ENCODE measurements at regions not wholly inside any gene's neighbourhood (a gene's known extent, or its start where the extent isn't known, plus 50 kb on each side); places are given as distances from the start of the nearest gene placed in this dataset.

DNA sequence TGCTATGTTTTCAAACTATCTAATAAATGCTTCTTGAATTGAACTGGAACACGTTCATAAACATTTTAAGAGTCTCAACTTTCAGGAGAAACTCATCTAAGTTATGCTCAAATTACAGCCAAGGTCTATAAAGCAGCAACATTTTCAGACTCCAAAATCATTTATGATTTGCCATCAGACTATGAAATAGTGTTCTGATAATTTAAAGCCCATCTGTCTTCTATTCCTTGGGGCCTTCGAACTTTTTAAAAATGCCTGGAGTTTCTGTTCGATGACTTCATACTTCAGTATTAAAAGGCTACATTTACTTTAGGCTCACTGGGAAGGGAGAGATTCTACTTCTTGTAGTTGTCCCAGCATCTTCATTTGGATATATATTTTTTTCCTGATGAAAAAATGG is 73.6 kb upstream of the NXPH2 start:
- no peaks in the 10 kb centered on the region for H3K27me3 ChIP-seq (replicated peaks; ENCODE audit: control insufficient read depth, insufficient read depth, low read length)
- H3K4me1 ChIP-seq: no peaks in the 10 kb centered on the region
- intact Hi-C loops (cut with micrococcal nuclease; ENCODE audit: unreplicated experiment): no loop called here
- BruUV-seq (replicated peaks): no TSS peak
- H3K27me3 Mint-ChIP-seq (ENCODE audit: insufficient read depth, unreplicated experiment): peaks cover 13% of the 10 kb centered on the region
- no peaks in the 10 kb centered on the region for H3K4me1 Mint-ChIP-seq (ENCODE audit: low read depth, unreplicated experiment)
- H3K4me3 ChIP-seq (ENCODE audit: low read depth, low read length): no peak overlapping the region
- DNase-seq: no peak
- no peak overlapping the region for H3K4me3 Mint-ChIP-seq (ENCODE audit: unreplicated experiment)
- H3K36me3 Mint-ChIP-seq (ENCODE audit: insufficient read depth, unreplicated experiment): no peaks in the 10 kb centered on the region
- ChIA-PET CTCF (no interaction called here), POLR2A (no interaction called here)
- H3K27ac Mint-ChIP-seq (ENCODE audit: unreplicated experiment): no peak overlapping the region
- no peaks in the 10 kb centered on the region for H3K9me3 Mint-ChIP-seq (ENCODE audit: unreplicated experiment)
- no peaks in the 10 kb centered on the region for H3K36me3 ChIP-seq (ENCODE audit: control insufficient read depth, insufficient read depth, low read length)
- TF ChIP-seq, protein P1, sequence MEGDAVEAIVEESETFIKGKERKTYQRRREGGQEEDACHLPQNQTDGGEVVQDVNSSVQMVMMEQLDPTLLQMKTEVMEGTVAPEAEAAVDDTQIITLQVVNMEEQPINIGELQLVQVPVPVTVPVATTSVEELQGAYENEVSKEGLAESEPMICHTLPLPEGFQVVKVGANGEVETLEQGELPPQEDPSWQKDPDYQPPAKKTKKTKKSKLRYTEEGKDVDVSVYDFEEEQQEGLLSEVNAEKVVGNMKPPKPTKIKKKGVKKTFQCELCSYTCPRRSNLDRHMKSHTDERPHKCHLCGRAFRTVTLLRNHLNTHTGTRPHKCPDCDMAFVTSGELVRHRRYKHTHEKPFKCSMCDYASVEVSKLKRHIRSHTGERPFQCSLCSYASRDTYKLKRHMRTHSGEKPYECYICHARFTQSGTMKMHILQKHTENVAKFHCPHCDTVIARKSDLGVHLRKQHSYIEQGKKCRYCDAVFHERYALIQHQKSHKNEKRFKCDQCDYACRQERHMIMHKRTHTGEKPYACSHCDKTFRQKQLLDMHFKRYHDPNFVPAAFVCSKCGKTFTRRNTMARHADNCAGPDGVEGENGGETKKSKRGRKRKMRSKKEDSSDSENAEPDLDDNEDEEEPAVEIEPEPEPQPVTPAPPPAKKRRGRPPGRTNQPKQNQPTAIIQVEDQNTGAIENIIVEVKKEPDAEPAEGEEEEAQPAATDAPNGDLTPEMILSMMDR (IDR thresholded peaks at IDR 0.05; ENCODE audit: insufficient read depth in 1 of 2, low read depth in 1 of 2, low read length in 1 of 2, severe bottlenecking in 1 of 2, unreplicated experiment in 1 of 2): no peak
- H3K9me3 ChIP-seq: no peaks in the 10 kb centered on the region

DNA sequence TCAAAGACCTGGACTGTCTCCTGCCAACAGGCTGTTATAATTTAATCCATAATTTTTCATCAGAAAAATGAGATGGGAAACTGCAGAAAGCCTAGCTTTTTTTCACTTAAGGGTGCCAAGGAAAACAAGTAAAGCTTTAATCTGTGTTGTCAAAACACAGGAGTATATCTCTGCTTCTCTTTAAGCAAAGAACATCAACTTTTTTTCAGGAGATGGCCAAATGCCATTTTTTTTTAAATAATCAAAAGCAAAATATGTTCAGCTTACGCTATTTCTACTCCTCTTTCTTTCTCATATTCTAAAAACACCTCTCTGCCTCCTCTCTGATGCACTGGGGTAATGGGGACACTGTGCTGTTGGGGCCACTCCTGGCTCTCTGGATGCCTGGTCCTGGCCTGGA is 73.1 kb upstream of the NXPH2 start:
- no peaks in the 10 kb centered on the region for H3K36me3 Mint-ChIP-seq (ENCODE audit: insufficient read depth, unreplicated experiment)
- no peak overlapping the region for H3K4me3 Mint-ChIP-seq (ENCODE audit: unreplicated experiment)
- CTCF ChIA-PET: no interaction called here
- POLR2A ChIA-PET: no interaction called here
- Histone ChIP-seq H3K36me3 (ENCODE audit: control insufficient read depth, insufficient read depth, low read length) (no peaks in the 10 kb centered on the region), H3K4me1 (no peaks in the 10 kb centered on the region), H3K9me3 (no peaks in the 10 kb centered on the region), H3K4me3 (ENCODE audit: low read depth, low read length) (no peak overlapping the region), H3K27me3 (replicated peaks; ENCODE audit: control insufficient read depth, insufficient read depth, low read length) (no peaks in the 10 kb centered on the region)
- H3K9me3 Mint-ChIP-seq (ENCODE audit: unreplicated experiment): no peaks in the 10 kb centered on the region
- DNase-seq: no peak
- no peaks in the 10 kb centered on the region for H3K4me1 Mint-ChIP-seq (ENCODE audit: low read depth, unreplicated experiment)
- no TSS peak for BruUV-seq (replicated peaks)
- TF ChIP-seq, protein P1 (IDR thresholded peaks at IDR 0.05; ENCODE audit: insufficient read depth in 1 of 2, low read depth in 1 of 2, low read length in 1 of 2, severe bottlenecking in 1 of 2, unreplicated experiment in 1 of 2): no peak
- peaks cover 9% of the 10 kb centered on the region for H3K27me3 Mint-ChIP-seq (ENCODE audit: insufficient read depth, unreplicated experiment)
- no peak overlapping the region for H3K27ac Mint-ChIP-seq (ENCODE audit: unreplicated experiment)
- intact Hi-C loops (cut with micrococcal nuclease; ENCODE audit: unreplicated experiment): no loop called here

DNA sequence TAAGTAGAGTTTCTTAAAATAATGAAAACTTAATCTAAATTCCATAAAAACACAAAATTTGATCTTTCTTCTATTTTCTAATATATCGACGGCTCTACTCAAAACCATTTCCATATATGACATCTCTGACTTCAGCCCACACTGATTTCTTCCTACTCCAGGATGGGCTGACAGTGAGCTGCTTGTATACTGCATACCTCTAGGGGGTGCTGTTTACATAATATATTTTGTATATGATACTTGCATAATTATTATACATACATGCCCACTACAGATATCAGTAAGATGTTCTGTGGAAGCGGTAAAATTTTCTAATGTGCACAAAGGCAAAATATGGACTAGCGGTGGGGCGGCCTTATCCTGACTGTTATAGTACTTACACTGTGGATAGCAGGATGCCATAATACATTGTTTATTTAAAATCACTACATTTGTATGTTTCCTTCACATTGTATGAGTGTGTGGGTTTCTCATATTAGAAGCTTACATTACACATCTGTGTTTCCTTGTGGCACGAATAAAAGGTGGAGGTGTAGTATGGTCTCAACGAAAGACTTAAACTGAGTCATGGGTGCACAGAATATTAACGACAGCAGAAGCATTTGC is 66.1 kb upstream of the NXPH2 start:
- no peaks in the 10 kb centered on the region for H3K27me3 Mint-ChIP-seq (ENCODE audit: insufficient read depth, unreplicated experiment)
- BruUV-seq (replicated peaks): no TSS peak
- no peaks in the 10 kb centered on the region for H3K4me1 ChIP-seq
- H3K27ac Mint-ChIP-seq (ENCODE audit: unreplicated experiment): no peak overlapping the region
- no peaks in the 10 kb centered on the region for H3K36me3 Mint-ChIP-seq (ENCODE audit: insufficient read depth, unreplicated experiment)
- no peak overlapping the region for H3K4me3 Mint-ChIP-seq (ENCODE audit: unreplicated experiment)
- CTCF ChIA-PET: interaction anchor here (0.5 to 1.2 kb wide), 4 partner anchors 19 to 509 kb away, joined by 3 to 6 read pairs (median 4); no protein-coding TSS in a partner anchor
- no peaks in the 10 kb centered on the region for H3K36me3 ChIP-seq (ENCODE audit: control insufficient read depth, insufficient read depth, low read length)
- peak in 1 of 2 experiments; percentile 39 for DNase-seq
- intact Hi-C loops (cut with micrococcal nuclease; ENCODE audit: unreplicated experiment): loop anchor here (1.0 kb wide), 1 partner anchor 186 kb away; no protein-coding TSS in a partner anchor
- POLR2A ChIA-PET: no interaction called here
- H3K4me1 Mint-ChIP-seq (ENCODE audit: low read depth, unreplicated experiment): no peaks in the 10 kb centered on the region
- H3K9me3 Mint-ChIP-seq (ENCODE audit: unreplicated experiment): no peaks in the 10 kb centered on the region
- no peaks in the 10 kb centered on the region for H3K27me3 ChIP-seq (replicated peaks; ENCODE audit: control insufficient read depth, insufficient read depth, low read length)
- TF ChIP-seq, protein P1 (IDR thresholded peaks at IDR 0.05; ENCODE audit: insufficient read depth in 1 of 2, low read depth in 1 of 2, low read length in 1 of 2, severe bottlenecking in 1 of 2, unreplicated experiment in 1 of 2): peak; percentile 62 to 71
- H3K4me3 ChIP-seq (ENCODE audit: low read depth, low read length): no peak overlapping the region
- H3K9me3 ChIP-seq: no peaks in the 10 kb centered on the region

Data from Caco-2 (cell line).